ENCODE measurements at regions not wholly inside any gene's neighbourhood (a gene's known extent, or its start where the extent isn't known, plus 50 kb on each side); places are given as distances from the start of the nearest gene placed in this dataset.

- peak; percentile 16 for DNase-seq
Measured at GRCh38 chr4:128347930-128348660, 60.5 kb upstream of the PGRMC2 start.

DNA sequence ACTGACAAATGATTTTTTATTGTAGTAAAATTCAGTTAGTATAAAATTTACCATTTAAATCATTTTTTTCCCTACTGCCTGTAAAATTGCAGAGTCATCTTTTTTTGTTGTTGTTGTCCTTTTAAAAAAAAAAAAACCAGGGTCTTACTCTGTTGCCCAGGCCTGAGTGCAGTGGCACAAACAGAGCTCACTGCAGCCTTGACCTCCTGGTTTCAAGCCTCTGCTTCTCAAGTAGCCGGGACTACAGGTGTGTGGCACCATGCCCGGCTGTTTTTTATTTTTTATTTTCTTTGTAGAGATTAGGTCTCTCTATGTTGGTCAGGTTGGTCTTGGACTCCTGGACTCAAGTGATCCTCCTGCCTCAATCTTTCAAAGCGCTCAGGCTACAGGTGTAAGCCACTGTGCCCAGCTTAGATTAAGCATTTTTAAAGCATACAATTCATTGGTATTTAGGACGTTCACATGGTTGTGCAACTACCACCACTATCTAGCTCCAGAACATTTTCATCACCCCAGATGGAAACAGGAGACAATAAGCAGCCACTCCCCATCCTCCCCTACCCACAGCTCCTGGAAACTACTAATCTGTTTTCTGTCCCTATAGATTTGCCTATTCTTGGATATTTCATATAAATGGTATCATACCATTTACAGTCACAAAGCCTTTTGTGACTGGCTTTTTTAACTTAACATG, 59.7 kb upstream of the PGRMC2 start:
- peak; percentile 48 for DNase-seq

GRCh38 chr4:128346054-128346716, 58.6 kb upstream of the PGRMC2 start:
- no peak for DNase-seq

- no peak for DNase-seq
Measured at GRCh38 chr4:128345650-128346049, 58.0 kb upstream of the PGRMC2 start.

GRCh38 chr4:128342762-128343161, 55.1 kb upstream of the PGRMC2 start:
- DNase-seq, result no peak

GRCh38 chr4:128341634-128342033, 54.0 kb upstream of the PGRMC2 start:
- DNase-seq, result peak; percentile 2

DNA sequence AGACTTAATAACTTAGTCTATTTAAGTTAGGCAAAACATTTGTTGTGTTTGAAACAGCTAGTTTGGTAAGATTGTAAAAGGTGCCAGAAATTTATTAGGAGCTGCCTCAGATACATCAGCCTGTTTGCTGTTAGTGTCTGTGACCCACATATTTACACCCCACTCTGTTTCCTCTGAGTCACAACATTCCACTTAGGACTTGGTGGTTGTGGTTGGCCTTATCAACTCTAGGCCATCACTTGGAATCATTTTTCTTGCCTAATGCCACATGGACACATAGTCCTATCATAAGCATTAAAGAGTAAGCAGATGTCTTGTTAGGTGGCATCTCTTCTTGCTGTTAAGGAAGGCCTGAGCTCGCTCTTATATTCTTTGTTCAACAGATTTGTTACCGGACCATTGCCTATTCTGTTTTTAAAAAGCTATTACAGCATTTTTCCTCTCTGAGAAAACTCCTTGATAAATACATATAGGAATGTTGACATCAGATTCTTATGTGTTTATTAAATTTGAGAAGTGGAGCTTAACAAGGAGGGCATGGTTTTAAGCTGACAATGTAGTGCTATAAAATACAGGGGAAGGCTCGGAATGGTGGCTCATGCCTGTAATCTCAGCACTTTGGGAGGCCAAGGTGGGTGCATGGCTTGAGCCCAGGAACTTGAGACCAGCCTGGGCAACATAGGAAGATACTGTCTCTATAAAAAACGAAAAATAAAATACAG, 51.2 kb upstream of the PGRMC2 start:
- no peak for DNase-seq

DNA sequence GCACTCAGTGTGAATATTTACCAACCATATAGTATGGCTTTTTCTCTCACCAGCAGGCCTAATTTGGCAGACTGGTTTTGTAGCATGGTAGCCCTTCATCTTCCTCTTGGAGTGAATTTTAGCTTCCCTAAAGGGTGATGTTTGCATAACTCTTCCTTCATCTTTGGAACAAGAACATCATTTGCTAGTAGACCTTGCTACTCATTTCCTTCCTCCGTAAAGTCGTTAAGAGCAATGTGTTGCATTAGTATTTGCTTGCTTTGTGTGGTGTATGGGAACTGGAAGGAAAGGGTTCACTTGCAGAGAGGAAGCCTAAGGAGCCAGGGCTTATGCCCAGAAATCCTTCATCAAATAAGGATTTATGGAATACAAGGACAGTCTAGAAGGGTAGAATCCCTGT, 50.2 kb upstream of the PGRMC2 start:
- no peak for DNase-seq

All from DMS53 (cell line).